ENCODE measurements at regions not wholly inside any gene's neighbourhood (a gene's known extent, or its start where the extent isn't known, plus 50 kb on each side); places are given as distances from the start of the nearest gene placed in this dataset.

DNA sequence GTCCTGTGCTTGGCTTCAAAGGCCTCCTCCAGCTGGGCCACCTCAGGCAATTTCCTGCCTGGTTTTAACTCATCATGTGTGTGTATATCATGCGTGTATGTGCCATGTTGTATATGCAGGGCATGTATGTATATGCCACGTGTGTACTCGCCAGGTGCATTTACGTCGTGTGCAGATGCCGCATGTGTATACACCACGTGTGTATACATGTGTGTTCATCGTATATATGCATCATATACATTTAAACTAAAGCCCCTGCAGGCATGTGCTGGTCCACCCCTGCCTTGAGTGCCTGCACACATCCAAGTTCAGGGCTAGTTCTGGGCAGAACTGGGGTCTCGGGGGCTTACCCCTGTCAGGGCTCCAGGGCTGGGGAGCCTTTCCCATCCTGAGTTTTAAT, 54.0 kb upstream of the SMOC2 start:
- TF ChIP-seq SYNCRIP (IDR thresholded peaks at IDR 0.05; ENCODE audit: insufficient read depth, low read depth, low read length), result no peak
- no peak for TF ChIP-seq TAF1 (CRISPR knock-in tag; IDR thresholded peaks at IDR 0.05)
- TF ChIP-seq, protein P1, sequence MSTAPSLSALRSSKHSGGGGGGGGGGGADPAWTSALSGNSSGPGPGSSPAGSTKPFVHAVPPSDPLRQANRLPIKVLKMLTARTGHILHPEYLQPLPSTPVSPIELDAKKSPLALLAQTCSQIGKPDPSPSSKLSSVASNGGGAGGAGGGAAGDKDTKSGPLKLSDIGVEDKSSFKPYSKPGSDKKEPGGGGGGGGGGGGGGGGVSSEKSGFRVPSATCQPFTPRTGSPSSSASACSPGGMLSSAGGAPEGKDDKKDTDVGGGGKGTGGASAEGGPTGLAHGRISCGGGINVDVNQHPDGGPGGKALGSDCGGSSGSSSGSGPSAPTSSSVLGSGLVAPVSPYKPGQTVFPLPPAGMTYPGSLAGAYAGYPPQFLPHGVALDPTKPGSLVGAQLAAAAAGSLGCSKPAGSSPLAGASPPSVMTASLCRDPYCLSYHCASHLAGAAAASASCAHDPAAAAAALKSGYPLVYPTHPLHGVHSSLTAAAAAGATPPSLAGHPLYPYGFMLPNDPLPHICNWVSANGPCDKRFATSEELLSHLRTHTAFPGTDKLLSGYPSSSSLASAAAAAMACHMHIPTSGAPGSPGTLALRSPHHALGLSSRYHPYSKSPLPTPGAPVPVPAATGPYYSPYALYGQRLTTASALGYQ (CRISPR knock-in tag; IDR thresholded peaks at IDR 0.05), result no peak
- TF ChIP-seq, protein P2, sequence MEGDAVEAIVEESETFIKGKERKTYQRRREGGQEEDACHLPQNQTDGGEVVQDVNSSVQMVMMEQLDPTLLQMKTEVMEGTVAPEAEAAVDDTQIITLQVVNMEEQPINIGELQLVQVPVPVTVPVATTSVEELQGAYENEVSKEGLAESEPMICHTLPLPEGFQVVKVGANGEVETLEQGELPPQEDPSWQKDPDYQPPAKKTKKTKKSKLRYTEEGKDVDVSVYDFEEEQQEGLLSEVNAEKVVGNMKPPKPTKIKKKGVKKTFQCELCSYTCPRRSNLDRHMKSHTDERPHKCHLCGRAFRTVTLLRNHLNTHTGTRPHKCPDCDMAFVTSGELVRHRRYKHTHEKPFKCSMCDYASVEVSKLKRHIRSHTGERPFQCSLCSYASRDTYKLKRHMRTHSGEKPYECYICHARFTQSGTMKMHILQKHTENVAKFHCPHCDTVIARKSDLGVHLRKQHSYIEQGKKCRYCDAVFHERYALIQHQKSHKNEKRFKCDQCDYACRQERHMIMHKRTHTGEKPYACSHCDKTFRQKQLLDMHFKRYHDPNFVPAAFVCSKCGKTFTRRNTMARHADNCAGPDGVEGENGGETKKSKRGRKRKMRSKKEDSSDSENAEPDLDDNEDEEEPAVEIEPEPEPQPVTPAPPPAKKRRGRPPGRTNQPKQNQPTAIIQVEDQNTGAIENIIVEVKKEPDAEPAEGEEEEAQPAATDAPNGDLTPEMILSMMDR (CRISPR knock-in tag; IDR thresholded peaks at IDR 0.05), result no peak
- no peak for TF ChIP-seq SMAD1 (CRISPR knock-in tag; IDR thresholded peaks at IDR 0.05; ENCODE audit: borderline replicate concordance, low read depth)
- no peak for TF ChIP-seq POLR2G (IDR thresholded peaks at IDR 0.05; ENCODE audit: low read depth, low read length)
- no peak for TF ChIP-seq ZNF558 (CRISPR knock-in tag; IDR thresholded peaks at IDR 0.05; ENCODE audit: borderline replicate concordance)
- TF ChIP-seq, protein P3, sequence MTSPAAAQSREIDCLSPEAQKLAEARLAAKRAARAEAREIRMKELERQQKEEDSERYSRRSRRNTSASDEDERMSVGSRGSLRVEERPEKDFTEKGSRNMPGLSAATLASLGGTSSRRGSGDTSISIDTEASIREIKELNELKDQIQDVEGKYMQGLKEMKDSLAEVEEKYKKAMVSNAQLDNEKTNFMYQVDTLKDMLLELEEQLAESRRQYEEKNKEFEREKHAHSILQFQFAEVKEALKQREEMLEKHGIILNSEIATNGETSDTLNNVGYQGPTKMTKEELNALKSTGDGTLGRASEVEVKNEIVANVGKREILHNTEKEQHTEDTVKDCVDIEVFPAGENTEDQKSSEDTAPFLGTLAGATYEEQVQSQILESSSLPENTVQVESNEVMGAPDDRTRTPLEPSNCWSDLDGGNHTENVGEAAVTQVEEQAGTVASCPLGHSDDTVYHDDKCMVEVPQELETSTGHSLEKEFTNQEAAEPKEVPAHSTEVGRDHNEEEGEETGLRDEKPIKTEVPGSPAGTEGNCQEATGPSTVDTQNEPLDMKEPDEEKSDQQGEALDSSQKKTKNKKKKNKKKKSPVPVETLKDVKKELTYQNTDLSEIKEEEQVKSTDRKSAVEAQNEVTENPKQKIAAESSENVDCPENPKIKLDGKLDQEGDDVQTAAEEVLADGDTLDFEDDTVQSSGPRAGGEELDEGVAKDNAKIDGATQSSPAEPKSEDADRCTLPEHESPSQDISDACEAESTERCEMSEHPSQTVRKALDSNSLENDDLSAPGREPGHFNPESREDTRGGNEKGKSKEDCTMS (CRISPR knock-in tag; conservative IDR thresholded peaks at IDR 0.05), result no peak
- TF ChIP-seq PTBP1 (IDR thresholded peaks at IDR 0.05; ENCODE audit: low read depth, low read length, poor library complexity, severe bottlenecking), result no peak
- no peak for TF ChIP-seq POLR2AphosphoS5 (IDR thresholded peaks at IDR 0.05; ENCODE audit: low read depth, low read length)

Measured in HepG2 (cell line).